A673 (cell line): ENCODE measurements at regions not wholly inside any gene's neighbourhood (a gene's known extent, or its start where the extent isn't known, plus 50 kb on each side); places are given as distances from the start of the nearest gene placed in this dataset.

ENCODE experiments used
- BruUV-seq: library from RNA; stranded (reverse); fragments of 400-500 nt; replicated peaks from 2 replicates; lab custom pipeline; 2021; lab: Mats Ljungman, UMichigan
- CTCF ChIA-PET: fragments of 300-600 bp; sonication (Branson Sonifier 250); formaldehyde crosslinking; loops from one replicate; lab custom pipeline; 2022; ENCODE audit warnings: antibody characterized with exemption; lab: Charles Lee
- POLR2A ChIA-PET: fragments of 300-600 bp; sonication (Branson Sonifier 250); formaldehyde crosslinking; loops from one replicate; lab custom pipeline; 2022; ENCODE audit warnings: antibody characterized with exemption; ENCODE audit not compliant: low non-redundant PET; lab: Charles Lee
- DNase-seq: peaks from one replicate; pipeline ENCODE4 v3.0.0-alpha.2; 2015; ENCODE audit warnings: low spot score
- H3K27ac ChIP-seq: fragments of 200-600 bp; sonication (generic); 2 replicates; pipeline ENCODE4 v1.5.1; 2016; ENCODE audit warnings: mixed run types, low read depth, mild to moderate bottlenecking, mixed read lengths, antibody characterized with exemption, low read length; ENCODE audit not compliant: poor library complexity, severe bottlenecking
- H3K27me3 ChIP-seq: fragments of 200-600 bp; sonication (generic); replicated peaks from 2 replicates; pipeline ENCODE4 v1.6.1; 2017; ENCODE audit warnings: mixed run types, low read depth, mild to moderate bottlenecking, mixed read lengths, antibody characterized with exemption, low read length; ENCODE audit not compliant: insufficient read depth, poor library complexity
- H3K36me3 ChIP-seq: fragments of 200-600 bp; sonication (generic); 2 replicates; pipeline ENCODE4 v1.6.1; 2016; ENCODE audit warnings: mixed run types, mild to moderate bottlenecking, mixed read lengths, antibody characterized with exemption, low read length; ENCODE audit not compliant: insufficient read depth, poor library complexity, severe bottlenecking
- H3K4me1 ChIP-seq: fragments of 200-600 bp; sonication (generic); 2 replicates; pipeline ENCODE4 v1.6.1; 2017; ENCODE audit warnings: mixed run types, mild to moderate bottlenecking, mixed read lengths, antibody characterized with exemption, low read length; ENCODE audit not compliant: insufficient read depth, poor library complexity, severe bottlenecking
- H3K4me3 ChIP-seq: fragments of 200-600 bp; sonication (generic); 2 replicates; pipeline ENCODE4 v1.5.1; 2016; ENCODE audit warnings: low read depth, mixed run types, mild to moderate bottlenecking, mixed read lengths, low read length; ENCODE audit not compliant: poor library complexity, severe bottlenecking
- H3K9me3 ChIP-seq: fragments of 200-600 bp; sonication (generic); 2 replicates; pipeline ENCODE4 v1.6.1; 2016; ENCODE audit warnings: mixed run types, low read depth, mild to moderate bottlenecking, mixed read lengths, antibody characterized with exemption, low read length; ENCODE audit not compliant: poor library complexity, severe bottlenecking
- EZH2 ChIP-seq: fragments of 200-600 bp; sonication (generic); IDR thresholded peaks from 2 replicates; pipeline ENCODE4 v1.6.1; 2017; ENCODE audit warnings: borderline replicate concordance, low read depth, mild to moderate bottlenecking, mixed read lengths, antibody characterized with exemption, low read length; ENCODE audit not compliant: poor library complexity, severe bottlenecking
- intact Hi-C: fragments of 100-400 bp; cut with micrococcal nuclease; formaldehyde crosslinking; loops from one replicate; pipeline ENCODE4 v1.10.0; 2022; ENCODE audit not compliant: unreplicated experiment
- TF ChIP-seq, protein P1 (sequence below): fragments of 300-800, 200-600 bp; sonication (generic); conservative IDR thresholded peaks from 2 replicates; pipeline ENCODE4 v1.5.1; 2017; ENCODE audit warnings: low read depth, mild to moderate bottlenecking, antibody characterized with exemption, low read length, moderate library complexity, mixed read lengths

GRCh38 chr12:105574056-105574715 lies 243.7 kb downstream of the C12orf75 start:
- DNase-seq: no peak
- ChIA-PET CTCF (no interaction called here), POLR2A (no interaction called here)
- H3K4me1 ChIP-seq: no peaks in the 10 kb centered on the region
- peaks cover 4% of the 10 kb centered on the region for H3K27me3 ChIP-seq
- H3K9me3 ChIP-seq: no peaks in the 10 kb centered on the region
- no peak overlapping the region for H3K27ac ChIP-seq
- H3K4me3 ChIP-seq: no peak overlapping the region
- H3K36me3 ChIP-seq: no peaks in the 10 kb centered on the region
- TF ChIP-seq EZH2: no peak
- TF ChIP-seq, protein P1, sequence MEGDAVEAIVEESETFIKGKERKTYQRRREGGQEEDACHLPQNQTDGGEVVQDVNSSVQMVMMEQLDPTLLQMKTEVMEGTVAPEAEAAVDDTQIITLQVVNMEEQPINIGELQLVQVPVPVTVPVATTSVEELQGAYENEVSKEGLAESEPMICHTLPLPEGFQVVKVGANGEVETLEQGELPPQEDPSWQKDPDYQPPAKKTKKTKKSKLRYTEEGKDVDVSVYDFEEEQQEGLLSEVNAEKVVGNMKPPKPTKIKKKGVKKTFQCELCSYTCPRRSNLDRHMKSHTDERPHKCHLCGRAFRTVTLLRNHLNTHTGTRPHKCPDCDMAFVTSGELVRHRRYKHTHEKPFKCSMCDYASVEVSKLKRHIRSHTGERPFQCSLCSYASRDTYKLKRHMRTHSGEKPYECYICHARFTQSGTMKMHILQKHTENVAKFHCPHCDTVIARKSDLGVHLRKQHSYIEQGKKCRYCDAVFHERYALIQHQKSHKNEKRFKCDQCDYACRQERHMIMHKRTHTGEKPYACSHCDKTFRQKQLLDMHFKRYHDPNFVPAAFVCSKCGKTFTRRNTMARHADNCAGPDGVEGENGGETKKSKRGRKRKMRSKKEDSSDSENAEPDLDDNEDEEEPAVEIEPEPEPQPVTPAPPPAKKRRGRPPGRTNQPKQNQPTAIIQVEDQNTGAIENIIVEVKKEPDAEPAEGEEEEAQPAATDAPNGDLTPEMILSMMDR: no peak
- intact Hi-C loops: no loop called here
- BruUV-seq: no TSS peak

- no peak overlapping the region for H3K27ac ChIP-seq
- POLR2A ChIA-PET: no interaction called here
- H3K4me1 ChIP-seq: no peaks in the 10 kb centered on the region
- TF ChIP-seq EZH2: no peak
- no peak for DNase-seq
- intact Hi-C loops: no loop called here
- H3K27me3 ChIP-seq: peaks cover 9% of the 10 kb centered on the region
- no peaks in the 10 kb centered on the region for H3K9me3 ChIP-seq
- H3K4me3 ChIP-seq: no peak overlapping the region
- H3K36me3 ChIP-seq: no peaks in the 10 kb centered on the region
- BruUV-seq: no TSS peak
- CTCF ChIA-PET: no interaction called here
These were observed 244.7 kb downstream of the C12orf75 start for GRCh38 chr12:105575235-105575634.

GRCh38 chr12:105576261-105576660 lies 245.8 kb downstream of the C12orf75 start:
- no TSS peak for BruUV-seq
- no peak overlapping the region for H3K4me3 ChIP-seq
- no peak for TF ChIP-seq EZH2
- TF ChIP-seq, protein P1: no peak
- no peak for DNase-seq
- no peaks in the 10 kb centered on the region for H3K9me3 ChIP-seq
- ChIA-PET POLR2A (no interaction called here), CTCF (interaction anchor here (0.6 kb wide), 1 partner anchor 774 kb away, joined by 4 read pairs; no protein-coding TSS in a partner anchor)
- no peaks in the 10 kb centered on the region for H3K4me1 ChIP-seq
- no peaks in the 10 kb centered on the region for H3K36me3 ChIP-seq
- peaks cover 9% of the 10 kb centered on the region for H3K27me3 ChIP-seq
- no peak overlapping the region for H3K27ac ChIP-seq
- intact Hi-C loops: no loop called here
